K562 (cell line): ENCODE measurements at regions not wholly inside any gene's neighbourhood (a gene's known extent, or its start where the extent isn't known, plus 50 kb on each side); places are given as distances from the start of the nearest gene placed in this dataset.

Experiments
- HNRNPL ChIP-seq: fragments of 200-400 bp; formaldehyde crosslinking; IDR thresholded peaks from 2 replicates; pipeline ENCODE4 v1.6.1; 2017; ENCODE audit warnings: low read depth, mild to moderate bottlenecking, low read length
- NFIC ChIP-seq: fragments of 450-650 bp; IDR thresholded peaks from 2 replicates; pipeline ENCODE4 v1.6.1; 2017; ENCODE audit warnings: mild to moderate bottlenecking, inconsistent platforms
- STAT5B ChIP-seq: fragments of 250-450 bp; sonication (Bioruptor Pico); IDR thresholded peaks from 2 replicates; pipeline ENCODE4 v1.8.0; 2021; ENCODE audit warnings: mild to moderate bottlenecking, inconsistent platforms
- ZNF778 ChIP-seq: fragments of 450-650 bp; formaldehyde crosslinking; IDR thresholded peaks from 2 replicates; pipeline ENCODE4 v1.4.0; 2020; ENCODE audit warnings: mild to moderate bottlenecking, moderate library complexity
- TF ChIP-seq, protein P1 (sequence below), 2 experiments: fragments of 450-650 bp in 1 of 2; sonication (generic) in 1 of 2; formaldehyde crosslinking in 1 of 2; IDR thresholded peaks; 2 replicates each; pipeline versions ENCODE4 v1.7.1 to v1.9.0; 2016 to 2022; ENCODE audit warnings: inconsistent platforms in 1 of 2, mild to moderate bottlenecking in 1 of 2, missing genetic modification reagents in 1 of 2
- TF ChIP-seq, protein P2 (sequence below): fragments of 450-650 bp; IDR thresholded peaks from 2 replicates; pipeline ENCODE4 v1.6.1; 2017; ENCODE audit warnings: mild to moderate bottlenecking, moderate library complexity
- TF ChIP-seq, protein P3 (sequence below): IDR thresholded peaks from 2 replicates; pipeline ENCODE4 v1.6.1; 2014; ENCODE audit warnings: antibody characterized with exemption

DNA sequence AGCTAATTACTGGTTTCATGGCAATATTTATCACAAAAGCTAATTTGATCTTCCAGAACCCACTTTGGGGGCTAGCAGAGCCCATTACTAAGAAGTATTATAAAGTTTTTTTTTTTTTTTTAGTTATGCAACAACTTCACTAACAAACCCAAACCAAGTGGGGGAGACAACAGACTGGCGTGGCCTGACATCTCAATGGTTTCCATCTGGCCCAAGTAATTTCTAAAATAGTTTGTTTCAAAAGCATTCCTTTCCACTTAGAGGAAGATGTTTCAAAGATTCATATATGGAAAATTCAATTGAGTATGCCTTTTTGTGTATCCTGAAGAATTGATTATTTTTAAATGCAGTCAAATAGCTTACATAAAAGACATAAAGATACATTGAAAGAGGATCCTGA is 367.1 kb downstream of the HRH4 start (continued):
- TF ChIP-seq, protein P1, sequence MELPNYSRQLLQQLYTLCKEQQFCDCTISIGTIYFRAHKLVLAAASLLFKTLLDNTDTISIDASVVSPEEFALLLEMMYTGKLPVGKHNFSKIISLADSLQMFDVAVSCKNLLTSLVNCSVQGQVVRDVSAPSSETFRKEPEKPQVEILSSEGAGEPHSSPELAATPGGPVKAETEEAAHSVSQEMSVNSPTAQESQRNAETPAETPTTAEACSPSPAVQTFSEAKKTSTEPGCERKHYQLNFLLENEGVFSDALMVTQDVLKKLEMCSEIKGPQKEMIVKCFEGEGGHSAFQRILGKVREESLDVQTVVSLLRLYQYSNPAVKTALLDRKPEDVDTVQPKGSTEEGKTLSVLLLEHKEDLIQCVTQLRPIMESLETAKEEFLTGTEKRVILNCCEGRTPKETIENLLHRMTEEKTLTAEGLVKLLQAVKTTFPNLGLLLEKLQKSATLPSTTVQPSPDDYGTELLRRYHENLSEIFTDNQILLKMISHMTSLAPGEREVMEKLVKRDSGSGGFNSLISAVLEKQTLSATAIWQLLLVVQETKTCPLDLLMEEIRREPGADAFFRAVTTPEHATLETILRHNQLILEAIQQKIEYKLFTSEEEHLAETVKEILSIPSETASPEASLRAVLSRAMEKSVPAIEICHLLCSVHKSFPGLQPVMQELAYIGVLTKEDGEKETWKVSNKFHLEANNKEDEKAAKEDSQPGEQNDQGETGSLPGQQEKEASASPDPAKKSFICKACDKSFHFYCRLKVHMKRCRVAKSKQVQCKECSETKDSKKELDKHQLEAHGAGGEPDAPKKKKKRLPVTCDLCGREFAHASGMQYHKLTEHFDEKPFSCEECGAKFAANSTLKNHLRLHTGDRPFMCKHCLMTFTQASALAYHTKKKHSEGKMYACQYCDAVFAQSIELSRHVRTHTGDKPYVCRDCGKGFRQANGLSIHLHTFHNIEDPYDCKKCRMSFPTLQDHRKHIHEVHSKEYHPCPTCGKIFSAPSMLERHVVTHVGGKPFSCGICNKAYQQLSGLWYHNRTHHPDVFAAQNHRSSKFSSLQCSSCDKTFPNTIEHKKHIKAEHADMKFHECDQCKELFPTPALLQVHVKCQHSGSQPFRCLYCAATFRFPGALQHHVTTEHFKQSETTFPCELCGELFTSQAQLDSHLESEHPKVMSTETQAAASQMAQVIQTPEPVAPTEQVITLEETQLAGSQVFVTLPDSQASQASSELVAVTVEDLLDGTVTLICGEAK (IDR thresholded peaks at IDR 0.05): no peak
- TF ChIP-seq, protein P1 (CRISPR knock-in tag; IDR thresholded peaks at IDR 0.05): no peak
- TF ChIP-seq STAT5B: no peak
- TF ChIP-seq, protein P2, sequence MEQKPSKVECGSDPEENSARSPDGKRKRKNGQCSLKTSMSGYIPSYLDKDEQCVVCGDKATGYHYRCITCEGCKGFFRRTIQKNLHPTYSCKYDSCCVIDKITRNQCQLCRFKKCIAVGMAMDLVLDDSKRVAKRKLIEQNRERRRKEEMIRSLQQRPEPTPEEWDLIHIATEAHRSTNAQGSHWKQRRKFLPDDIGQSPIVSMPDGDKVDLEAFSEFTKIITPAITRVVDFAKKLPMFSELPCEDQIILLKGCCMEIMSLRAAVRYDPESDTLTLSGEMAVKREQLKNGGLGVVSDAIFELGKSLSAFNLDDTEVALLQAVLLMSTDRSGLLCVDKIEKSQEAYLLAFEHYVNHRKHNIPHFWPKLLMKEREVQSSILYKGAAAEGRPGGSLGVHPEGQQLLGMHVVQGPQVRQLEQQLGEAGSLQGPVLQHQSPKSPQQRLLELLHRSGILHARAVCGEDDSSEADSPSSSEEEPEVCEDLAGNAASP: no peak
- TF ChIP-seq NFIC: no peak
- TF ChIP-seq ZNF778 (CRISPR knock-in tag): no peak
- TF ChIP-seq, protein P3, sequence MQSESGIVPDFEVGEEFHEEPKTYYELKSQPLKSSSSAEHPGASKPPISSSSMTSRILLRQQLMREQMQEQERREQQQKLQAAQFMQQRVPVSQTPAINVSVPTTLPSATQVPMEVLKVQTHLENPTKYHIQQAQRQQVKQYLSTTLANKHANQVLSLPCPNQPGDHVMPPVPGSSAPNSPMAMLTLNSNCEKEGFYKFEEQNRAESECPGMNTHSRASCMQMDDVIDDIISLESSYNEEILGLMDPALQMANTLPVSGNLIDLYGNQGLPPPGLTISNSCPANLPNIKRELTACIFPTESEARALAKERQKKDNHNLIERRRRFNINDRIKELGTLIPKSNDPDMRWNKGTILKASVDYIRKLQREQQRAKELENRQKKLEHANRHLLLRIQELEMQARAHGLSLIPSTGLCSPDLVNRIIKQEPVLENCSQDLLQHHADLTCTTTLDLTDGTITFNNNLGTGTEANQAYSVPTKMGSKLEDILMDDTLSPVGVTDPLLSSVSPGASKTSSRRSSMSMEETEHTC: no peak
- no peak for TF ChIP-seq HNRNPL
- TF ChIP-seq, all 486 proteins: peak for 0
